GM18508 (cell line): ENCODE measurements at regions not wholly inside any gene's neighbourhood (a gene's known extent, or its start where the extent isn't known, plus 50 kb on each side); places are given as distances from the start of the nearest gene placed in this dataset.

Experiments used
- ATAC-seq: cut with Tn5 transposase; IDR thresholded peaks from one replicate; pipeline ENCODE4 v1.9.1; 2021; ENCODE audit warnings: moderate number of reproducible peaks; ENCODE audit not compliant: insufficient read depth, unreplicated experiment

- ATAC-seq = no peak
Measured at GRCh38 chrX:110600745-110601310, 194.8 kb downstream of the CHRDL1 start.

- ATAC-seq = no peak
Measured at GRCh38 chrX:110614596-110614995, 181.0 kb downstream of the CHRDL1 start.
